ENCODE measurements at regions not wholly inside any gene's neighbourhood (a gene's known extent, or its start where the extent isn't known, plus 50 kb on each side); places are given as distances from the start of the nearest gene placed in this dataset.
A peak's percentile ranks its signal among the peaks of the same experiment; 100 is the strongest.
"Not testable (repeated sequence)": the region's sequence is repeated elsewhere in the genome, so short reads cannot be mapped to it uniquely, and the experiment has no call there.

DNA sequence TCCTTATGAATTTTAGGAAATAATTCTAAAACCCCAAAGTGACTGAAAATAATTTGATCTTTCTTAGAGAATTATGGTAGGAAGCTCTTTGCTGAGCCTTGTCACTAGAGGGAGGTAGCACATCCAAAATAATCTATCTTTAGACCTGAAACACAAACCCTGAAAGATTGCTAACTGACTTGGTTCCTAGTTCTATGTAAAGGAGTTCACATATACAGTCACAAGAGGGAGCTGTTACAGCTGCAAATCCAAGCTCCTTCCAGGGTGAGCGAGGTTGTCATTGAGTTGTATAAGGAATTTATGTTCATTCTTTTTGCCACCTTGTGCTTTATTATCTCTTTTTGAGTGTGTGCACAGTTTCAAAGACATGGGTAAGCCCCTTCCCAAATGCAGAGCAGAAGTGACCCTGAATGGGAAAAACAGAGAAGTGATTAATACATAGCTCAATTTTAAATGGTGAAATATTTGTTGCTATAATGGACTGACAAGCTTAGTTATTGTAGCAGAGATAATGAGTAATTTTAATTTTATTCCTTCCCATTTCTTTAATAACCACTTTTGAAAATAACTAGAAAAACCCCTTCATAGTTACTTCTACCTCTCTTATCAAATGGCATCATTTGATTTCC is 387.9 kb downstream of the DAD1 start:
- Histone ChIP-seq H3K36me3 (no peaks in the 10 kb centered on the region), H3K27ac (no peak overlapping the region), H3K9me3 (peaks cover 0 to 22% (median 8%) of the 10 kb centered on the region in 8 donors), H3K27me3 (replicated peaks in 1 of 7) (no peaks in the 10 kb centered on the region), H3K4me3 (no peak overlapping the region), H3K4me1 (no peaks in the 10 kb centered on the region)
- intact Hi-C loops (cut with DNase I; ENCODE audit: low total_unique reads): no loop called here
- 3 to 10% (median 7%) methylated on average over 1 of the region's 1 CpG for WGBS, 5 donors
- TF ChIP-seq CTCF (IDR thresholded peaks at IDR 0.05 in 8 of 11, conservative IDR thresholded peaks at IDR 0.05 in 3 of 11) (peak in 8 of 11 experiments; percentile 13 to 62 (median 38)), POLR2A (IDR thresholded peaks at IDR 0.05) (no peak)
- DNase-seq: no peak

DNA sequence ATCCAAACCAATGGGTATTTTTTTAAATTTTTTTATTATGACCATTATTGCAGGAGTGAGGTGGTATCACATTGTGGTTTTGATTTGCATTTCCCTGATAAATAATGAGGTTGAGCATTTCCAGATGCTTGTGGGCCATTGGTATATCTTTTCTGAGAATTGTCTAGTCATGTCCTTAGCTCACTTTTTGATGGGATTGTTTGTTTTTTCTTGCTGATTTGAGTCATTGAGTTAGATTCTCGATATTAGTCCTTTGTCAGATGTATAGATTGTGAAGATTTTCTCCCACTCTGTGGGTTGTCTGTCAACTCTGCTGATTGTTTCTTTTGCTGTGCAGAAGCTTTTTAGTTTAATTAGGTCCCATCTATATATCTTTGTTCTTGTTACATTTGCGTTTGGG is 388.9 kb downstream of the DAD1 start:
- H3K36me3 ChIP-seq; intact Hi-C loops (cut with DNase I; ENCODE audit: low total_unique reads); H3K27ac ChIP-seq; DNase-seq; H3K4me1 ChIP-seq; H3K27me3 ChIP-seq (replicated peaks in 1 of 7); H3K4me3 ChIP-seq: not testable (repeated sequence)
- WGBS, 5 donors: 78 to 89% (median 84%) methylated on average over 2 of the region's 2 CpGs
- peaks cover 0 to 22% (median 8%) of the 10 kb centered on the region in 8 donors for H3K9me3 ChIP-seq

DNA sequence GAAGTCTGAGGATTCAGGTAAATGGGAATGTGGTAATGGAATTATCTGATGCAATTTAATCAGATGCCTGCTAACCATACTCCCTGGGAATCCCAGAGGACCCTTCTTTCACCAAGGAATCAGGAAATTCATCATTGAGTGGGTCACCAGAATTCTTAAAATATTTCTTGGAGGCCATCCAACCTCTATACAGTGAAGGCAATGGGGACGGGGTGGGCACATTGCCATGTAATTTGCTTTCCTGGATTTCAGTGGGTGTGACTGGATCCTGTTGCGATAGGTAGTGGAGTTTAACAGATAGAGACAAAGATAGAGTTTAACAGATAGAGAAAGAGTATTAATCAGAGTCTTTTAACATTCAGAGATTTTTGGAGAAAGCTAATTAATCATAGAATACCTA is 394.4 kb downstream of the DAD1 start:
- H3K9me3 ChIP-seq: peaks cover 0 to 19% (median 8%) of the 10 kb centered on the region in 8 donors
- H3K36me3 ChIP-seq: no peaks in the 10 kb centered on the region
- H3K27me3 ChIP-seq (replicated peaks in 1 of 7): no peaks in the 10 kb centered on the region
- H3K4me3 ChIP-seq: no peak overlapping the region
- DNase-seq: no peak
- H3K4me1 ChIP-seq: no peaks in the 10 kb centered on the region
- 59 to 71% (median 67%) methylated on average over 2 of the region's 2 CpGs for WGBS, 5 donors
- no peak overlapping the region for H3K27ac ChIP-seq
- intact Hi-C loops (cut with DNase I; ENCODE audit: low total_unique reads): no loop called here
- no peak for TF ChIP-seq POLR2A (IDR thresholded peaks at IDR 0.05)
- TF ChIP-seq POLR2AphosphoS5 (IDR thresholded peaks at IDR 0.05): no peak
- TF ChIP-seq CTCF (IDR thresholded peaks at IDR 0.05 in 8 of 11, conservative IDR thresholded peaks at IDR 0.05 in 3 of 11): no peak

GRCh38 chr14:22190411-22191191 is 398.4 kb downstream of the DAD1 start:
- WGBS, 5 donors: 71 to 89% (median 87%) methylated on average over 10 of the region's 10 CpGs
- DNase-seq: no peak
- H3K4me1 ChIP-seq: no peaks in the 10 kb centered on the region
- H3K36me3 ChIP-seq: no peaks in the 10 kb centered on the region
- TF ChIP-seq POLR2A (IDR thresholded peaks at IDR 0.05): no peak
- TF ChIP-seq POLR2AphosphoS5 (IDR thresholded peaks at IDR 0.05): no peak
- TF ChIP-seq CTCF (IDR thresholded peaks at IDR 0.05 in 8 of 11, conservative IDR thresholded peaks at IDR 0.05 in 3 of 11): no peak
- no peaks in the 10 kb centered on the region for H3K9me3 ChIP-seq
- no peak overlapping the region for H3K27ac ChIP-seq
- intact Hi-C loops (cut with DNase I; ENCODE audit: low total_unique reads): no loop called here
- no peak overlapping the region for H3K4me3 ChIP-seq
- H3K27me3 ChIP-seq (replicated peaks in 1 of 7): no peaks in the 10 kb centered on the region
